ENCODE measurements at regions not wholly inside any gene's neighbourhood (a gene's known extent, or its start where the extent isn't known, plus 50 kb on each side); places are given as distances from the start of the nearest gene placed in this dataset.

DNA sequence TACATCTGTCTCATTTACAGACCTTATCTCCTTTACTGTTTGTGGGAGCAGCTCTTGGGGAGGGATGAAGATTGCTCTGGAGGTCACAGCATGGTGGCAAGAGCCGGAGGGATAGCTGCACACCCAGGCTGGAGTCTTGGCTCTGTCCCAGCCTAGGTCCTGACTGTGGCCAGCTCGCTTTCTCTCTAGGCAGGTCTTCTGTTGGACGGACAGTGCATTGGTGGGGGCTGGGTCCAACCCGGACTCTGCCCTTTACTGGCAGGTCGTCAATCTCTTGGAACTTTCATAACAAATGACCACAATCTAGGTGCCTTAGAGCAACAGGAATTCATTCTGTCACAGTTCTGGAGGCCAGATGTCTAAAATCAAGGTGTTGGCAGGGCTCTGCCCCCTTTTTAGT lies 319.8 kb upstream of the C1orf174 start:
- no peak for DNase-seq (ENCODE audit: extremely low read depth, insufficient read length)
- no peaks in the 10 kb centered on the region for H3K27me3 ChIP-seq (replicated peaks; ENCODE audit: control insufficient read depth, insufficient read depth, low read length)
- H3K4me3 ChIP-seq (replicated peaks; ENCODE audit: low read depth, low read length): no peak overlapping the region
- no peaks in the 10 kb centered on the region for H3K36me3 ChIP-seq (ENCODE audit: control insufficient read depth, insufficient read depth, low read length)
- TF ChIP-seq, protein P1, sequence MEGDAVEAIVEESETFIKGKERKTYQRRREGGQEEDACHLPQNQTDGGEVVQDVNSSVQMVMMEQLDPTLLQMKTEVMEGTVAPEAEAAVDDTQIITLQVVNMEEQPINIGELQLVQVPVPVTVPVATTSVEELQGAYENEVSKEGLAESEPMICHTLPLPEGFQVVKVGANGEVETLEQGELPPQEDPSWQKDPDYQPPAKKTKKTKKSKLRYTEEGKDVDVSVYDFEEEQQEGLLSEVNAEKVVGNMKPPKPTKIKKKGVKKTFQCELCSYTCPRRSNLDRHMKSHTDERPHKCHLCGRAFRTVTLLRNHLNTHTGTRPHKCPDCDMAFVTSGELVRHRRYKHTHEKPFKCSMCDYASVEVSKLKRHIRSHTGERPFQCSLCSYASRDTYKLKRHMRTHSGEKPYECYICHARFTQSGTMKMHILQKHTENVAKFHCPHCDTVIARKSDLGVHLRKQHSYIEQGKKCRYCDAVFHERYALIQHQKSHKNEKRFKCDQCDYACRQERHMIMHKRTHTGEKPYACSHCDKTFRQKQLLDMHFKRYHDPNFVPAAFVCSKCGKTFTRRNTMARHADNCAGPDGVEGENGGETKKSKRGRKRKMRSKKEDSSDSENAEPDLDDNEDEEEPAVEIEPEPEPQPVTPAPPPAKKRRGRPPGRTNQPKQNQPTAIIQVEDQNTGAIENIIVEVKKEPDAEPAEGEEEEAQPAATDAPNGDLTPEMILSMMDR (IDR thresholded peaks at IDR 0.05; ENCODE audit: insufficient read depth, low read length, poor library complexity, severe bottlenecking): no peak

DNA sequence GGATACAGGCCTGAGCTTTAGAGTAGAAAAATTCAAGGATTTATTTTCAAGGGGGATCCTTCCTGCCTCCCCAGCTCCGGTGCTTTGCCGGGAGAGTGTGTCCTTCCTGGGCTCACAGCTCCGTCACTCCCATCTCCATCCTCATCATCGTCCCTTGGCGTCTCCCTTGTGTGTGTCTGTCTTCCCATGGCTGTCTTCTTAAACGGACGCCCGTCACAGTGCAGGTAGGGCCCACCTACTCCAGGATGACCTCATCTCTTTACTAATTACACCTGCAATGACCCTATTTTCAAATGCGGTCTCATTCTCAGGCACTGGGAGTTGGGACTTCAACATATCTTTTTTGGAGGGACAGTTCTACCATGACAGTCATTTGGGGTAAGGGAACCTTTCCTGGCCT lies 320.3 kb upstream of the C1orf174 start:
- Histone ChIP-seq H3K4me3 (replicated peaks; ENCODE audit: low read depth, low read length) (no peak overlapping the region), H3K27me3 (replicated peaks; ENCODE audit: control insufficient read depth, insufficient read depth, low read length) (no peaks in the 10 kb centered on the region), H3K36me3 (ENCODE audit: control insufficient read depth, insufficient read depth, low read length) (no peaks in the 10 kb centered on the region)
- DNase-seq (ENCODE audit: extremely low read depth, insufficient read length): no peak
- TF ChIP-seq, protein P1 (IDR thresholded peaks at IDR 0.05; ENCODE audit: insufficient read depth, low read length, poor library complexity, severe bottlenecking): no peak

DNA sequence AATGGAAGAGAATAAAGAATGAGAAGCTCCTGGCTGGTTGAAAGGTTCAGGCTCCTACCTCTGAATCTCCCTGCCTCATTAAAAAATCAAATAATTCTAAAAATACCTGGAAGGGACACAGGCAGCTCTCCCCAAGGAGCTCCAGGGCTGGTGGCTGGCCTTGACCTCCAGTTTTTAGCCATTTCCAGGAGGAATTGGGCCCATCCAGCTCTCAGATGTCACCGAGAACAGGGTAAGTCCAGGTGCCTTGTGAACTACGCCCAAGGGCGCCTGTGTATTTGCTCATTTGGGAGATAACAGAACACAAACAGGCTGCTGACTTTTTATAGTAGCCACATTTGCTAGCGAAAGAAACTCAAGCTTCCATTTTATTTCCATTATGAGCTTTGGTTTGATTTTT lies 321.0 kb upstream of the C1orf174 start:
- Histone ChIP-seq H3K36me3 (ENCODE audit: control insufficient read depth, insufficient read depth, low read length) (no peaks in the 10 kb centered on the region), H3K27me3 (replicated peaks; ENCODE audit: control insufficient read depth, insufficient read depth, low read length) (no peaks in the 10 kb centered on the region), H3K4me3 (replicated peaks; ENCODE audit: low read depth, low read length) (no peak overlapping the region)
- DNase-seq (ENCODE audit: extremely low read depth, insufficient read length): no peak
- TF ChIP-seq, protein P1 (IDR thresholded peaks at IDR 0.05; ENCODE audit: insufficient read depth, low read length, poor library complexity, severe bottlenecking): no peak

DNA sequence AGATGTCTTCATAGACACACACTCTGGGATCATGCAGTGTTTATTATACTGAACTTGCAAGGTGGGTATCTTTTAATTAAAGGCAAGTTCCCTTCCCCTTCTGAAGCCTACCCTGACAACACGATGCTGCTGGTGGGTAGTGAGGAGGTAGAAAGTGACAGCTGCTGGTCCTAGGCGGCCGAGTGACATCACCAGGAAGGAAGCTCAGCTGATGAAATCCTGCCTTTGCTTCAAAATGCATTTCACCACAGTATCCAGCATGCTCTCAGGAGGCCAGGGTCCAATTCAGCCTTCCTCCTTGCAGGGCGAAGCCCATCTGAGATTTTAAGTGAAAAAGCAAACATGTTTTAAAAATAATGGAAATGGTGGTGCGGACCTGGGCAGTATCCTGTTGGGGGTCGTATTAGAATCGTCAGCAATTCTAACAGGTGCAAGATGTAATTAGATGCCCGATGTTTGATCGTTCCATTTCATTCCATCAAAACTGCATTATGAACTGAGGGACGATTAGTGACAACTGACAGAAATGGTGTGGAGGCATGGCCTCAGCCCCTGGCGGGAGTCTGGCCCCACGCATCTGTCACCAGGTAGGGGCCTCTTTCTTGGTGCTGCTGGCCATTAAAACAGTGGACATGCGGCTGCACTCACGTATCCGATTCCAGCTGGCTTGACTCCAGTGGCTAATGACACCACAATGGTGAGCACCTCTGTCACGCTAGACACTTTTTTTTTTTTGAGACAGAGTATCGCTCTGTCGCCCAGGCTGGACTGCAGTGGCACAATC lies 324.8 kb upstream of the C1orf174 start:
- Histone ChIP-seq H3K36me3 (ENCODE audit: control insufficient read depth, insufficient read depth, low read length) (no peaks in the 10 kb centered on the region), H3K4me3 (replicated peaks; ENCODE audit: low read depth, low read length) (no peak overlapping the region), H3K27me3 (replicated peaks; ENCODE audit: control insufficient read depth, insufficient read depth, low read length) (no peaks in the 10 kb centered on the region)
- DNase-seq (ENCODE audit: extremely low read depth, insufficient read length): no peak
- TF ChIP-seq, protein P1 (IDR thresholded peaks at IDR 0.05; ENCODE audit: insufficient read depth, low read length, poor library complexity, severe bottlenecking): no peak

DNA sequence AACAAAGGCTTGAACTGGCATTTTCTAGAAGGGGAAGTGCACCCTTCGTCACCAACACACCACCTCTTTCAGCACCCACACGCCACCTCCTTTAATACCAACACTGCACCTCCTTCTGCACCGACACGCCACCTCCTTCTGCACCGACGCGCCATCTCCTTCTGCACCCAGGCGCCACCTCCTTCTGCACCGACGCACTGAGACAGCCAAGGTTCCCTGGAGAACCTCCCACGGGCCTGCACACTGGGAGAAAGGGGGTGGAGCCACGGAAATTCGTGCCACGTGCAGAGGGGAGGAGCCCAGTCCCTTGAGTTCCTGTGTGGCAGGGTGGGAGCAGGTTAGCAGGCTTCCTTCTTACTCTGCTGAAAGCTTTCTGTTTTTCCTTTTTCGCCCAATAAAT lies 327.9 kb upstream of the C1orf174 start:
- DNase-seq (ENCODE audit: extremely low read depth, insufficient read length): no peak

More for the DNA sequence above, 327.9 kb upstream of the C1orf174 start:
- TF ChIP-seq, protein P1 (IDR thresholded peaks at IDR 0.05; ENCODE audit: insufficient read depth, low read length, poor library complexity, severe bottlenecking): no peak
- H3K4me3 ChIP-seq (replicated peaks; ENCODE audit: low read depth, low read length): no peak overlapping the region
- H3K36me3 ChIP-seq (ENCODE audit: control insufficient read depth, insufficient read depth, low read length): no peaks in the 10 kb centered on the region
- H3K27me3 ChIP-seq (replicated peaks; ENCODE audit: control insufficient read depth, insufficient read depth, low read length): no peaks in the 10 kb centered on the region

All from GM06990 (cell line).